Osteoblast (primary cell): ENCODE measurements at regions not wholly inside any gene's neighbourhood (a gene's known extent, or its start where the extent isn't known, plus 50 kb on each side); places are given as distances from the start of the nearest gene placed in this dataset.
"Not testable (repeated sequence)": the region's sequence is repeated elsewhere in the genome, so short reads cannot be mapped to it uniquely, and the experiment has no call there.

Source experiments
- DNase-seq: peaks from one replicate; pipeline ENCODE4 v3.0.0; 2011; ENCODE audit warnings: low spot score, mixed read lengths; ENCODE audit not compliant: insufficient read length; ENCODE audit errors: missing footprints
- H2AFZ ChIP-seq: 2 replicates; pipeline ENCODE4 v1.6.0; 2011; ENCODE audit warnings: mild to moderate bottlenecking, low read length
- H3K27ac ChIP-seq: 2 replicates; pipeline ENCODE4 v1.5.1; 2011; ENCODE audit warnings: mild to moderate bottlenecking, low read depth, low read length, moderate library complexity
- H3K27me3 ChIP-seq: 2 replicates; pipeline ENCODE4 v1.6.0; 2012; ENCODE audit warnings: mild to moderate bottlenecking, control low read depth, inconsistent platforms, low read length, moderate library complexity; ENCODE audit not compliant: insufficient read depth
- H3K36me3 ChIP-seq: 2 replicates; pipeline ENCODE4 v1.5.1; 2011; ENCODE audit warnings: mild to moderate bottlenecking, low read length, control low read depth, moderate library complexity; ENCODE audit not compliant: insufficient read depth
- H3K4me1 ChIP-seq: 2 replicates; pipeline ENCODE4 v1.5.1; 2011; ENCODE audit warnings: mild to moderate bottlenecking, low read length, control low read depth, moderate library complexity; ENCODE audit not compliant: insufficient read depth
- H3K4me2 ChIP-seq: 2 replicates; pipeline ENCODE4 v1.6.0; 2011; ENCODE audit warnings: mild to moderate bottlenecking, low read length; ENCODE audit not compliant: insufficient read depth
- H3K4me3 ChIP-seq: fragments of 200-600 bp; sonication (generic); 3 replicates; pipeline ENCODE4 v1.5.1; 2012; ENCODE audit warnings: mild to moderate bottlenecking, low read length, inconsistent platforms; ENCODE audit not compliant: insufficient read depth
- H3K79me2 ChIP-seq: 2 replicates; pipeline ENCODE4 v1.6.0; 2012; ENCODE audit warnings: mild to moderate bottlenecking, low read length, control low read depth, inconsistent platforms; ENCODE audit not compliant: insufficient read depth
- H3K9me3 ChIP-seq: 2 replicates; pipeline ENCODE4 v1.5.1; 2011; ENCODE audit warnings: low read depth, low read length, control low read depth
- H4K20me1 ChIP-seq: 2 replicates; pipeline ENCODE4 v1.6.0; 2012; ENCODE audit warnings: mild to moderate bottlenecking, low read length, control low read depth; ENCODE audit not compliant: insufficient read depth
- CTCF ChIP-seq: IDR thresholded peaks from 2 replicates; pipeline ENCODE4 v1.5.1; 2011; ENCODE audit warnings: mild to moderate bottlenecking, low read depth, low read length, moderate library complexity; ENCODE audit errors: extremely low read depth

DNA sequence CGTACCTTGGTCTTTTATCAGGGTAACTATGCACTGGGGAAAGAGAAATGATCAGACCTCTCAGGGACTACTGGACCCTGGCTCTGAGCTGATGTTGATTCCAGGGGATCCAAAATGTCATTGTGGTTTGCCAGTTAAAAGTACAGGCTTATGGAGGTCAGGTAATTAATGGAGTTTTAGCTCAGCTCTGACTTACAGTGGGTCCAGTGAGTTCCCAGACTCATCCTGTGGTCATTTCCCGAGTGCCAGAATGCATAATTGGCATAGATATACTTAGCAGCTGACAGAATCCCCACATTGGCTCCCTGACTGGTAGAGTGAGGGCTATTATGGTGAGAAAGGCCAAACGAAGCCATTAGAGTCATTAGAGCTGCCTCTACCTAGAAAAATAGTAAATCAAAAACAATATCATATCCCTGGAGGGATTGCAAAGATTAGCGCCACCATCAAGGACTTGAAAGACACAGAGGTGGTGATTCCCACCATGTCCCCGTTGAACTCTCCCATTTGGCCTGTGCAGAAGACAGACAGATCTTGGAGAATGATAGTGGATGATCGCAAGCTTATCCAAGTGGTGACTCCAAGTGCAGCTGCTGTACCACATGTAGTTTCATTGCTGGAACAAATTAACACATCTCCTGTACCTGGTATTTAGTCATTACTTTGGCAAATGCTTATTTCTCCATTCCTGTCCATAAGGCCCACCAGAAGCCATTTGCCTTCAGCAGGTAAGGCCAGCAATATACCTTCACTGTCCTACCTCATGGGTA lies 152.4 kb downstream of the THBS2 start:
- TF ChIP-seq CTCF, result no peak
- peak overlapping the region; percentile 0 for H2AFZ ChIP-seq
- peak overlapping the region; percentile 98 for H3K27ac ChIP-seq
- no peak overlapping the region for H3K4me3 ChIP-seq
- no peaks in the 10 kb centered on the region for H4K20me1 ChIP-seq
- H3K4me1 ChIP-seq, result peaks cover 47% of the 10 kb centered on the region
- no peaks in the 10 kb centered on the region for H3K27me3 ChIP-seq
- no peaks in the 10 kb centered on the region for H3K79me2 ChIP-seq
- DNase-seq, result no peak
- H3K36me3 ChIP-seq, result no peaks in the 10 kb centered on the region
- no peak overlapping the region for H3K4me2 ChIP-seq
- no peaks in the 10 kb centered on the region for H3K9me3 ChIP-seq

DNA sequence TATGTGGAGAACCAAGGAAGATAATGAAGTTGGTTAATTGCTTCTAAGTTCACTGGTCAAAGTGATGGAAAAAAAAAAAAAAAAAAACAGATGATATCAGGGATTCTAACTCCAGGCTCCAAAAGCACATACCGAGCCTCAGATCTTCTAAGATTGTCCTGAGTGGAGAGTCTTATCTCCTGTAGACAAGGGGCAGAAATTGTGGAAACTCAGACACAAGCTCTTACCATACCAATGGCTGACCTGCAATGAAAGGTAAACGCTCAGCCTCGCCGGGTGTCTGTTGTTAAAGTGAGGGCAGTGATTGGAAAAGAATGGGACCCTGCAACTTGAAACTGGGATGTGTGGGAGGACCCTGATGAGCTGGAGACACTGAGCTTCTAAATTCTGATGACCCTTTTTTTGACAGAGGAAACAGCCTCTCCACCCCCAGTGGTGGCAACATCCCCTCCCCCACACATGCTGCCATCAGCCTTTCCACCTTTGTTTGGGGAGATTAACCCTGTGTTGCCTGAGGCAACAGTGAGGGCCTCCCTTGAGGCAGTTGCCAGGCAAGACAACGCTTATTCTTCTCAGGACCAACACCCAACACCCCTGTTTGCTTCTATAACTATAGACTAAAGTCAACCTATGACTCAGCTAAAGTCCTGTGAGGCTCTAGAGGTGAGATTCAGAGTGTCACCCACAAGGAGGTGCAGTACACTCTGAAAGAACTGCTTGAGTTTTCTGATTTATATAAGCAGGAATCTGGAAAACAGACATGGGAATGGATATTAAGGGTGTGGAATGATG lies 154.0 kb downstream of the THBS2 start:
- Histone ChIP-seq H3K27me3 (no peaks in the 10 kb centered on the region), H3K36me3 (no peaks in the 10 kb centered on the region), H3K9me3 (no peaks in the 10 kb centered on the region), H3K79me2 (no peaks in the 10 kb centered on the region), H3K4me3 (no peak overlapping the region), H4K20me1 (no peaks in the 10 kb centered on the region), H3K27ac (peak overlapping the region; percentile 98), H2AFZ (no peak overlapping the region), H3K4me2 (no peak overlapping the region), H3K4me1 (peaks cover 41% of the 10 kb centered on the region)
- no peak for DNase-seq
- no peak for TF ChIP-seq CTCF

- H3K27ac ChIP-seq, result peak overlapping the region; percentile 98
- not testable (repeated sequence) for H3K36me3 ChIP-seq, H3K9me3 ChIP-seq, H3K27me3 ChIP-seq, DNase-seq, H3K4me2 ChIP-seq, H3K4me3 ChIP-seq, H4K20me1 ChIP-seq, H2AFZ ChIP-seq, H3K79me2 ChIP-seq
- H3K4me1 ChIP-seq, result peaks cover 41% of the 10 kb centered on the region
Observed at GRCh38 chr6:169098651-169099050, 155.0 kb downstream of the THBS2 start.

DNA sequence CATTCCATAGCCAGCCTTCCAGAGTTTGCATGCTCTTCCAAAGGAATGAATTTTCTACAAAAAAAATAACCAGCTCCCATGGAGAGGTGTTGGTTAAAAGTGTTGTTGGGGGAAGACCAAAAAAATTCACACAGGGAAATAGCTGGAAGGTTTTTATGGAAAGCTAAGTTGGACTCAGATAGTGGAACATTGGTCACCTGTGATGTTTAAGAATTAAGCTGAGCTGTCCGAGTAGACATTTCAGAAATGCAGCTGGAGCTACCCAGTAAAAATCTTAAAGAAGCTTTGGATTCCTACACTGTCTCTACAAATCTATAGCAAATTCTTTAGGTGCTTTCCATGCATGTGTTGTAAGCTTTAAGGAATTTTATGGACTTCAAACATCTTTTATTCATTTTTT lies 155.5 kb downstream of the THBS2 start:
- Histone ChIP-seq H3K79me2 (no peaks in the 10 kb centered on the region), H3K4me3 (no peak overlapping the region), H2AFZ (no peak overlapping the region), H3K9me3 (no peaks in the 10 kb centered on the region), H3K27ac (peak overlapping the region; percentile 98), H3K27me3 (no peaks in the 10 kb centered on the region), H3K36me3 (no peaks in the 10 kb centered on the region), H4K20me1 (no peaks in the 10 kb centered on the region), H3K4me2 (no peak overlapping the region), H3K4me1 (peaks cover 41% of the 10 kb centered on the region)
- TF ChIP-seq CTCF, result no peak
- DNase-seq, result peak; percentile 47
